GM12891 (cell line): ENCODE measurements at regions not wholly inside any gene's neighbourhood (a gene's known extent, or its start where the extent isn't known, plus 50 kb on each side); places are given as distances from the start of the nearest gene placed in this dataset.

ENCODE experiments used
- PAX5 ChIP-seq: IDR thresholded peaks from 2 replicates; pipeline ENCODE4 v1.6.1; 2011; ENCODE audit warnings: low read length, moderate library complexity, mild to moderate bottlenecking; ENCODE audit not compliant: insufficient read depth, severe bottlenecking
- POLR2A ChIP-seq: IDR thresholded peaks from 2 replicates; pipeline ENCODE4 v1.6.1; 2011; ENCODE audit warnings: low read depth, low read length, control low read depth
- POLR2AphosphoS5 ChIP-seq: IDR thresholded peaks from 2 replicates; pipeline ENCODE4 v1.6.1; 2011; ENCODE audit warnings: low read depth, low read length, control low read depth
- SPI1 ChIP-seq: IDR thresholded peaks from 2 replicates; pipeline ENCODE4 v1.6.1; 2011; ENCODE audit warnings: low read depth, low read length, control low read depth
- TAF1 ChIP-seq: IDR thresholded peaks from 2 replicates; pipeline ENCODE4 v1.6.1; 2011; ENCODE audit warnings: low read depth, low read length, control low read depth

GRCh38 chr4:33959519-33959918 lies 2284.8 kb downstream of the ARAP2 start:
- TF ChIP-seq POLR2AphosphoS5 (no peak), TAF1 (no peak), POLR2A (no peak), PAX5 (no peak), SPI1 (no peak)
